HEK293 (cell line): ENCODE measurements at regions not wholly inside any gene's neighbourhood (a gene's known extent, or its start where the extent isn't known, plus 50 kb on each side); places are given as distances from the start of the nearest gene placed in this dataset.
A peak's percentile ranks its signal among the peaks of the same experiment; 100 is the strongest.

ENCODE experiments used
- CTCF ChIA-PET: fragments of 350-600 bp; formaldehyde crosslinking; extraction: SDS; loops from one replicate; lab custom pipeline; 2021; ENCODE audit warnings: antibody characterized with exemption; lab: Yijun Ruan, JAX
- POLR2A ChIA-PET: fragments of 300-600 bp; formaldehyde crosslinking; extraction: SDS; loops from one replicate; lab custom pipeline; 2020; ENCODE audit warnings: antibody characterized with exemption, inconsistent platforms; lab: Yijun Ruan, JAX
- H3K27ac ChIP-seq: fragments of 200-500 bp; sonication (Bioruptor generic); 2 replicates; pipeline ENCODE4 v1.5.1; 2014; ENCODE audit warnings: low read depth, low read length, control low read depth, inconsistent platforms; ENCODE audit errors: extremely low read depth
- H3K36me3 ChIP-seq, 2 experiments: fragments of 200-500 bp in 1 of 2; sonication (Bioruptor generic) in 1 of 2; 1 replicate in 1 of 2; 2 replicates in 1 of 2; pipeline ENCODE4 v1.5.1; 2014 to 2017; ENCODE audit warnings: inconsistent platforms in 2 of 2, low read length in 2 of 2; ENCODE audit not compliant: control insufficient read depth in 2 of 2, insufficient read depth in 1 of 2
- H3K4me1 ChIP-seq: fragments of 200-500 bp; sonication (Bioruptor generic); 2 replicates; pipeline ENCODE4 v1.5.1; 2014; ENCODE audit warnings: mild to moderate bottlenecking, low read length, inconsistent platforms; ENCODE audit not compliant: control insufficient read depth, insufficient read depth
- H3K4me3 ChIP-seq: 2 replicates; pipeline ENCODE4 v1.5.1; 2011; ENCODE audit warnings: low read depth, mild to moderate bottlenecking, control low read depth, low read length, moderate library complexity
- H3K9me3 ChIP-seq: fragments of 200-500 bp; sonication (Bioruptor generic); 2 replicates; pipeline ENCODE4 v1.5.1; 2014; ENCODE audit warnings: low read depth, low read length, inconsistent platforms; ENCODE audit not compliant: control insufficient read depth, insufficient read depth
- FEZF1 ChIP-seq: fragments of 450-650 bp; formaldehyde crosslinking; IDR thresholded peaks from 2 replicates; pipeline ENCODE4 v1.5.1; 2016; ENCODE audit warnings: missing biosample characterization, missing genetic modification characterization
- SCRT1 ChIP-seq: fragments of 450-650 bp; formaldehyde crosslinking; IDR thresholded peaks from 2 replicates; pipeline ENCODE4 v1.5.1; 2016; ENCODE audit warnings: missing biosample characterization, missing genetic modification characterization, borderline replicate concordance
- SCRT2 ChIP-seq: fragments of 450-650 bp; formaldehyde crosslinking; IDR thresholded peaks from 2 replicates; pipeline ENCODE4 v1.5.1; 2016; ENCODE audit warnings: missing biosample characterization, missing genetic modification characterization
- WT1 ChIP-seq: fragments of 450-650 bp; formaldehyde crosslinking; IDR thresholded peaks from 2 replicates; pipeline ENCODE4 v1.5.1; 2016; ENCODE audit warnings: missing biosample characterization, missing genetic modification characterization
- ZBTB26 ChIP-seq: fragments of 450-650 bp; formaldehyde crosslinking; optimal IDR thresholded peaks from 2 replicates; pipeline ENCODE3; 2016; ENCODE audit warnings: missing biosample characterization, mild to moderate bottlenecking, missing genetic modification characterization
- ZBTB6 ChIP-seq: fragments of 450-650 bp; formaldehyde crosslinking; IDR thresholded peaks from 2 replicates; pipeline ENCODE4 v1.5.1; 2017; ENCODE audit warnings: missing biosample characterization, missing genetic modification characterization
- ZBTB8A ChIP-seq: fragments of 450-650 bp; formaldehyde crosslinking; IDR thresholded peaks from 2 replicates; pipeline ENCODE4 v1.5.1; 2016; ENCODE audit warnings: missing biosample characterization, missing genetic modification characterization
- ZFHX2 ChIP-seq: fragments of 450-650 bp; formaldehyde crosslinking; conservative IDR thresholded peaks from 2 replicates; pipeline ENCODE4 v1.5.1; 2016; ENCODE audit warnings: missing biosample characterization, missing genetic modification characterization
- ZNF155 ChIP-seq: fragments of 450-650 bp; formaldehyde crosslinking; IDR thresholded peaks from 2 replicates; pipeline ENCODE4 v1.5.1; 2016; ENCODE audit warnings: missing biosample characterization, missing genetic modification characterization
- ZNF48 ChIP-seq: fragments of 450-650 bp; formaldehyde crosslinking; IDR thresholded peaks from 2 replicates; pipeline ENCODE4 v1.5.1; 2016; ENCODE audit warnings: missing biosample characterization, missing genetic modification characterization
- ZNF624 ChIP-seq: fragments of 450-650 bp; formaldehyde crosslinking; IDR thresholded peaks from 2 replicates; pipeline ENCODE4 v1.5.1; 2017; ENCODE audit warnings: missing biosample characterization, missing genetic modification characterization
- ZNF654 ChIP-seq: fragments of 450-650 bp; formaldehyde crosslinking; IDR thresholded peaks from 2 replicates; pipeline ENCODE4 v1.5.1; 2016; ENCODE audit warnings: low read depth, missing biosample characterization, missing genetic modification characterization
- ZNF677 ChIP-seq: fragments of 450-650 bp; IDR thresholded peaks from 2 replicates; pipeline ENCODE4 v1.5.0; 2018; ENCODE audit warnings: missing biosample characterization, mild to moderate bottlenecking, missing genetic modification characterization, moderate library complexity
- ZNF830 ChIP-seq: fragments of 450-650 bp; IDR thresholded peaks from 2 replicates; pipeline ENCODE4 v1.5.0; 2018; ENCODE audit warnings: missing biosample characterization, missing genetic modification characterization, low read depth, mild to moderate bottlenecking, moderate library complexity
- TF ChIP-seq, protein P1 (sequence below): fragments of 450-650 bp; formaldehyde crosslinking; IDR thresholded peaks from 2 replicates; pipeline ENCODE4 v1.5.1; 2017; ENCODE audit warnings: missing biosample characterization, missing genetic modification characterization
- TF ChIP-seq, protein P2 (sequence below): fragments of 450-650 bp; formaldehyde crosslinking; conservative IDR thresholded peaks from 2 replicates; pipeline ENCODE4 v1.5.1; 2016; ENCODE audit warnings: low read depth, missing biosample characterization, missing genetic modification characterization

GRCh38 chr15:96112018-96112417 lies 218.5 kb upstream of the NR2F2 start:
- Histone ChIP-seq H3K9me3 (no peaks in the 10 kb centered on the region), H3K36me3 (no peaks in the 10 kb centered on the region), H3K4me3 (no peak overlapping the region), H3K27ac (no peak overlapping the region), H3K4me1 (no peaks in the 10 kb centered on the region; the same call in 1 of the 2 replicates)
- POLR2A ChIA-PET, result no interaction called here
- TF ChIP-seq SCRT1 (peak; percentile 92), SCRT2 (tag by site-specific recombination) (peak; percentile 97)
- TF ChIP-seq, protein P1, sequence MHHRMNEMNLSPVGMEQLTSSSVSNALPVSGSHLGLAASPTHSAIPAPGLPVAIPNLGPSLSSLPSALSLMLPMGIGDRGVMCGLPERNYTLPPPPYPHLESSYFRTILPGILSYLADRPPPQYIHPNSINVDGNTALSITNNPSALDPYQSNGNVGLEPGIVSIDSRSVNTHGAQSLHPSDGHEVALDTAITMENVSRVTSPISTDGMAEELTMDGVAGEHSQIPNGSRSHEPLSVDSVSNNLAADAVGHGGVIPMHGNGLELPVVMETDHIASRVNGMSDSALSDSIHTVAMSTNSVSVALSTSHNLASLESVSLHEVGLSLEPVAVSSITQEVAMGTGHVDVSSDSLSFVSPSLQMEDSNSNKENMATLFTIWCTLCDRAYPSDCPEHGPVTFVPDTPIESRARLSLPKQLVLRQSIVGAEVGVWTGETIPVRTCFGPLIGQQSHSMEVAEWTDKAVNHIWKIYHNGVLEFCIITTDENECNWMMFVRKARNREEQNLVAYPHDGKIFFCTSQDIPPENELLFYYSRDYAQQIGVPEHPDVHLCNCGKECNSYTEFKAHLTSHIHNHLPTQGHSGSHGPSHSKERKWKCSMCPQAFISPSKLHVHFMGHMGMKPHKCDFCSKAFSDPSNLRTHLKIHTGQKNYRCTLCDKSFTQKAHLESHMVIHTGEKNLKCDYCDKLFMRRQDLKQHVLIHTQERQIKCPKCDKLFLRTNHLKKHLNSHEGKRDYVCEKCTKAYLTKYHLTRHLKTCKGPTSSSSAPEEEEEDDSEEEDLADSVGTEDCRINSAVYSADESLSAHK (tag by site-specific recombination), result no peak
- CTCF ChIA-PET, result interaction anchor here (0.6 to 1.0 kb wide), 3 partner anchors 9 to 245 kb away, joined by 3 to 4 read pairs (median 3); no protein-coding TSS in a partner anchor

- H3K27ac ChIP-seq, result no peak overlapping the region
- no peak for TF ChIP-seq ZNF48 (tag by site-specific recombination)
- TF ChIP-seq, protein P2, sequence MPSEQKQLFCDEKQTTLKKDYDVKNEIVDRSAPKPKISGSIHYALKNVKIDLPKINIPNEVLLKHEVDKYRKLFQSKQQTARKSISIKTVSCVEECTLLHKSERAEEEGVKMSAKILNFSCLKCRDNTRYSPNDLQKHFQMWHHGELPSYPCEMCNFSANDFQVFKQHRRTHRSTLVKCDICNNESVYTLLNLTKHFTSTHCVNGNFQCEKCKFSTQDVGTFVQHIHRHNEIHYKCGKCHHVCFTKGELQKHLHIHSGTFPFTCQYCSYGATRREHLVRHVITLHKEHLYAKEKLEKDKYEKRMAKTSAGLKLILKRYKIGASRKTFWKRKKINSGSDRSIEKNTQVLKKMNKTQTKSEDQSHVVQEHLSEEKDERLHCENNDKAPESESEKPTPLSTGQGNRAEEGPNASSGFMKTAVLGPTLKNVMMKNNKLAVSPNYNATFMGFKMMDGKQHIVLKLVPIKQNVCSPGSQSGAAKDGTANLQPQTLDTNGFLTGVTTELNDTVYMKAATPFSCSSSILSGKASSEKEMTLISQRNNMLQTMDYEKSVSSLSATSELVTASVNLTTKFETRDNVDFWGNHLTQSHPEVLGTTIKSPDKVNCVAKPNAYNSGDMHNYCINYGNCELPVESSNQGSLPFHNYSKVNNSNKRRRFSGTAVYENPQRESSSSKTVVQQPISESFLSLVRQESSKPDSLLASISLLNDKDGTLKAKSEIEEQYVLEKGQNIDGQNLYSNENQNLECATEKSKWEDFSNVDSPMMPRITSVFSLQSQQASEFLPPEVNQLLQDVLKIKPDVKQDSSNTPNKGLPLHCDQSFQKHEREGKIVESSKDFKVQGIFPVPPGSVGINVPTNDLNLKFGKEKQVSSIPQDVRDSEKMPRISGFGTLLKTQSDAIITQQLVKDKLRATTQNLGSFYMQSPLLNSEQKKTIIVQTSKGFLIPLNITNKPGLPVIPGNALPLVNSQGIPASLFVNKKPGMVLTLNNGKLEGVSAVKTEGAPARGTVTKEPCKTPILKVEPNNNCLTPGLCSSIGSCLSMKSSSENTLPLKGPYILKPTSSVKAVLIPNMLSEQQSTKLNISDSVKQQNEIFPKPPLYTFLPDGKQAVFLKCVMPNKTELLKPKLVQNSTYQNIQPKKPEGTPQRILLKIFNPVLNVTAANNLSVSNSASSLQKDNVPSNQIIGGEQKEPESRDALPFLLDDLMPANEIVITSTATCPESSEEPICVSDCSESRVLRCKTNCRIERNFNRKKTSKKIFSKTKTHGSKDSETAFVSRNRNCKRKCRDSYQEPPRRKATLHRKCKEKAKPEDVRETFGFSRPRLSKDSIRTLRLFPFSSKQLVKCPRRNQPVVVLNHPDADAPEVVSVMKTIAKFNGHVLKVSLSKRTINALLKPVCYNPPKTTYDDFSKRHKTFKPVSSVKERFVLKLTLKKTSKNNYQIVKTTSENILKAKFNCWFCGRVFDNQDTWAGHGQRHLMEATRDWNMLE (tag by site-specific recombination), result no peak
- no peak for TF ChIP-seq FEZF1 (tag by site-specific recombination)
- TF ChIP-seq ZFHX2, result no peak
- no peak for TF ChIP-seq ZNF155 (tag by site-specific recombination)
- no peak for TF ChIP-seq ZNF624 (tag by site-specific recombination)
- TF ChIP-seq ZNF654 (tag by site-specific recombination), result no peak
- TF ChIP-seq ZNF830, result no peak
- no peak for TF ChIP-seq ZBTB6 (tag by site-specific recombination)
- no peak for TF ChIP-seq SCRT1
- no peak for TF ChIP-seq ZNF677 (tag by site-specific recombination)
- TF ChIP-seq ZBTB26, result no peak
- TF ChIP-seq WT1 (tag by site-specific recombination), result no peak
- TF ChIP-seq ZBTB8A (tag by site-specific recombination), result no peak
- TF ChIP-seq, all 188 proteins: peak for 0
- Histone ChIP-seq H3K4me1 (no peaks in the 10 kb centered on the region; the same call in none of the 2 replicates), H3K4me3 (no peak overlapping the region), H3K9me3 (no peaks in the 10 kb centered on the region), H3K36me3 (no peaks in the 10 kb centered on the region)
- POLR2A ChIA-PET, result no interaction called here
- CTCF ChIA-PET, result no interaction called here
Observed at GRCh38 chr15:96115642-96116041, 214.9 kb upstream of the NR2F2 start.
